ENCODE measurements at regions not wholly inside any gene's neighbourhood (a gene's known extent, or its start where the extent isn't known, plus 50 kb on each side); places are given as distances from the start of the nearest gene placed in this dataset.

GRCh38 chr16:82360024-82360783 lies 190.2 kb upstream of the MPHOSPH6 start:
- TF ChIP-seq CTCF (conservative IDR thresholded peaks at IDR 0.05; ENCODE audit: low read depth, low read length): no peak
- no peak for TF ChIP-seq CEBPB (IDR thresholded peaks at IDR 0.05; ENCODE audit: low read depth, low read length)
- no peak for TF ChIP-seq RFX5 (IDR thresholded peaks at IDR 0.05; ENCODE audit: low read depth, low read length)
- no peak for TF ChIP-seq USF2 (IDR thresholded peaks at IDR 0.05; ENCODE audit: low read depth, low read length)
- no peak for TF ChIP-seq CHD1 (IDR thresholded peaks at IDR 0.05; ENCODE audit: low read depth, low read length)
- TF ChIP-seq BHLHE40 (IDR thresholded peaks at IDR 0.05; ENCODE audit: low read depth, low read length): no peak
- no peak for TF ChIP-seq RAD21 (IDR thresholded peaks at IDR 0.05; ENCODE audit: low read length)
- TF ChIP-seq ELK1 (IDR thresholded peaks at IDR 0.05; ENCODE audit: borderline replicate concordance, low read depth, low read length): no peak
- TF ChIP-seq MAFK (IDR thresholded peaks at IDR 0.05; ENCODE audit: low read depth, low read length): no peak
- no peak overlapping the region for H3K4ac ChIP-seq (ENCODE audit: low read depth, low read length)
- no peak overlapping the region for H3K18ac ChIP-seq (ENCODE audit: low read depth, low read length)
- no peaks in the 10 kb centered on the region for H3K9me1 ChIP-seq (ENCODE audit: insufficient read depth, low read length)
- no peaks in the 10 kb centered on the region; the same call in 1 of the 2 replicates for H3K27me3 ChIP-seq (ENCODE audit: control insufficient read depth, insufficient read depth, low read length)
- no peaks in the 10 kb centered on the region for H3K36me3 ChIP-seq (ENCODE audit: control insufficient read depth, insufficient read depth, low read length)
- H3K4me2 ChIP-seq (ENCODE audit: low read depth, low read length): no peak overlapping the region
- DNase-seq (no peak), ATAC-seq (ENCODE audit: low read depth) (no peak)
- H3K56ac ChIP-seq (ENCODE audit: extremely low read depth, insufficient read depth, low read length): no peak overlapping the region
- dilution Hi-C loops (cut with HindIII; ENCODE audit: low sequenced_read_pairs, unreplicated experiment) (no loop called here), in situ Hi-C loops (cut with MboI; ENCODE audit: low sequenced_read_pairs) (no loop called here), intact Hi-C loops (cut with micrococcal nuclease) (no loop called here)
- H4K5ac ChIP-seq (ENCODE audit: low read depth, low read length): no peak overlapping the region
- no peak overlapping the region for H2AK9ac ChIP-seq (replicated peaks; ENCODE audit: low read depth, low read length, poor library complexity)
- no peak overlapping the region for H4K8ac ChIP-seq (ENCODE audit: low read depth in 2 of 2, low read length in 2 of 2)
- no peak overlapping the region for H3K27ac ChIP-seq (ENCODE audit: insufficient read depth, low read length)
- no peaks in the 10 kb centered on the region for H3K4me1 ChIP-seq (ENCODE audit: control insufficient read depth, insufficient read depth, low read length)
- no peaks in the 10 kb centered on the region for H4K20me1 ChIP-seq (ENCODE audit: insufficient read depth, low read length)
- ChIA-PET POLR2A (ENCODE audit: unreplicated experiment) (no interaction called here), CTCF (no interaction called here)
- no peak overlapping the region for H2BK15ac ChIP-seq (ENCODE audit: low read depth, low read length)
- no peak overlapping the region for H3K23ac ChIP-seq (ENCODE audit: low read depth, low read length)
- no peaks in the 10 kb centered on the region for H3K9me3 ChIP-seq (ENCODE audit: control insufficient read depth, insufficient read depth, low read length)
- H2BK20ac ChIP-seq (ENCODE audit: low read depth, low read length): no peak overlapping the region
- no peak overlapping the region for H2BK120ac ChIP-seq (ENCODE audit: low read depth, low read length)
- H3K79me1 ChIP-seq (ENCODE audit: low read depth in 1 of 2, low read length in 2 of 2): no peaks in the 10 kb centered on the region
- BruUV-seq (replicated peaks): no TSS peak
- no peak overlapping the region for H2AFZ ChIP-seq (replicated peaks; ENCODE audit: low read length, poor library complexity)
- H4K91ac ChIP-seq (ENCODE audit: insufficient read depth, low read depth, low read length): no peak overlapping the region
- no CpG with 5 or more reads among the region's 2 CpGs for WGBS, 2 experiments (ENCODE audit: extremely low coverage in 2 of 2, insufficient read length in 1 of 2)
- H3K9ac ChIP-seq (ENCODE audit: low read depth, low read length): no peak overlapping the region
- H2AK5ac ChIP-seq (ENCODE audit: low read depth, low read length): no peak overlapping the region
- no peak overlapping the region for H3K4me3 ChIP-seq (ENCODE audit: insufficient read depth, low read depth, low read length)
- H3K14ac ChIP-seq (replicated peaks; ENCODE audit: low read depth, low read length): no peak overlapping the region
- H2BK5ac ChIP-seq (ENCODE audit: low read depth, low read length, poor library complexity, severe bottlenecking): no peak overlapping the region
